Right ventricle myocardium inferior (tissue), 1 donor: ENCODE measurements at regions not wholly inside any gene's neighbourhood (a gene's known extent, or its start where the extent isn't known, plus 50 kb on each side); places are given as distances from the start of the nearest gene placed in this dataset.

Experiments used
- ATAC-seq: fragments of 200-7000 bp; cut with Tn5 transposase; one replicate; pipeline ENCODE4 v1.9.1; 2020; ENCODE audit warnings: mild to moderate bottlenecking, moderate library complexity
- DNase-seq: peaks from one replicate; pipeline ENCODE4 v3.0.0; 2021; ENCODE audit errors: missing footprints
- intact Hi-C: fragments of 100-400 bp; cut with DNase I; formaldehyde crosslinking; loops from one replicate; pipeline ENCODE4 v1.11.0; 2022
- donor health status: DM: no; HTN: yes; CAD: no; lungs with severe emphysema.

- ATAC-seq = no peak
Measured at GRCh38 chr15:93246266-93247242, 157.5 kb upstream of the RGMA start.

DNA sequence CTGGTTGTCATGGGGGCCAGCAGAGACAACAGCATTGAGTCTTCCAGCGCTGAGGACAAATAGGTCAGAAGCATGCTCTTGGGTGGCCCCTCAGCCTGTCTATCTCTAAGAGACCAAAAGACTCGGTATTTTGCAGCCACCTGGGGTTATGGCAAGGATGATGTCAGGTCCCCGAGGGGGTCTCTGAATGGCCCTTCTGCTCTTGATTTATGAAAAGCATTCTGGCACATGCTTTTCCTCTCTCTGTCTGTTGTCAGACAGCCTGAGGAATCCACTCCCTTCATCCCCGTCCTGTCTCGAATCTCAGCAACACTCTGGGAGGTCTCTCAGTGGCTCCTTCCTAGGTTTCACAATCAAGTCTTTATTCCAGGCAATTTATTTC is 156.6 kb upstream of the RGMA start:
- ATAC-seq (peak; percentile 41), DNase-seq (no peak)
- intact Hi-C loops = no loop called here

More at GRCh38 chr15:93246266-93247242, 157.5 kb upstream of the RGMA start:
- intact Hi-C loops = no loop called here
- no peak for DNase-seq

DNA sequence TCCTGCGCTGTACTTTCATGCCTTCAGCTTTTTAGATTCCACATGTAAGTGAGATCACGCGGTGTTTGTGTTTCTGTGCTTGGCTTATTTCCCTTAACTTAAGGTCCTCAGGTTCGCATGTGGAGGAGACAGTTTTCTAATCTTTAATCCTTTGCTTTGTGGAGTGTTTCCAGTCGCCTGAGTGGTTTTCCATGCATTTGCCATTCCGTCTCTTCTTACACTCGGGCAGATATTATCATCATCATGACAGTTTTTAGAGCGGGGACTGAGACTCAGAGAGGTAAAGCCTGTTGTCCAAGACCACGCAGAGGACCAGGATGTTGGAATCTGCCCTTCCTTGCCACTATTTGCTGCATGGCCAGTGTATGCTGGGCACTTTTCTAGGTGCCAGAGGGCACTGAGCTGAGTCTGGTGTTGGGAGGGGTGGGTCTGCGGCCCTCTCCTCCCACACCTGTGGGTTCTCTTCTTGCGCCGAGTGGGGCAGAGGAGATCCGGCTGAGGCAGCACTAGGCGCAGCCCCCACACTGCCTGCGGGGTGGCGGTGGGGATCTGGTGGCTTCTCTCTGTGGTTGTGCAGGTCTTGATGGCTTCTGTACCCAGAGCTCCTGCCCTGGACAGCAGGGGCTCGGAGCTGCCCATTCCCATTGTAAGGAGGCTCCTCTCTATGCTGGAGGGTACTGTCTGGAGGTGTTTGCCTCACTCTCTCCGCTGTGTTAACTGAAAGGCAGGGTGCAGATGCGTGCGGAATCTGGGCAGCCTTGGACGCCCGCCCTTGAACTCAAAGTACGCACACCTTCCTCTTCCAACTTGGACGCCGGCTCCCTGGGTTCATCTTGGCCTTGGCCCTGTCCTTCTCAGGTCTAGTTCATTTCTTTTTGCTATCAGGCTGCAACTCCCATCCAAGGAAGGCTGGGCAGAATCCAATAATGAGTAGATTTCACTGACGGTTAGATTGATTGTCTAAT is 156.0 kb upstream of the RGMA start:
- intact Hi-C loops = no loop called here
- DNase-seq = no peak
- no peak for ATAC-seq

GRCh38 chr15:93243573-93243972 is 154.6 kb upstream of the RGMA start:
- DNase-seq = no peak

GRCh38 chr15:93241696-93242585 is 152.9 kb upstream of the RGMA start:
- intact Hi-C loops = no loop called here
- no peak for ATAC-seq

More at GRCh38 chr15:93243573-93243972, 154.6 kb upstream of the RGMA start:
- no peak for ATAC-seq
- intact Hi-C loops = no loop called here

GRCh38 chr15:93239993-93240392 is 151.0 kb upstream of the RGMA start:
- intact Hi-C loops = no loop called here
- ATAC-seq (no peak), DNase-seq (no peak)

More at GRCh38 chr15:93241696-93242585, 152.9 kb upstream of the RGMA start:
- DNase-seq = no peak

DNA sequence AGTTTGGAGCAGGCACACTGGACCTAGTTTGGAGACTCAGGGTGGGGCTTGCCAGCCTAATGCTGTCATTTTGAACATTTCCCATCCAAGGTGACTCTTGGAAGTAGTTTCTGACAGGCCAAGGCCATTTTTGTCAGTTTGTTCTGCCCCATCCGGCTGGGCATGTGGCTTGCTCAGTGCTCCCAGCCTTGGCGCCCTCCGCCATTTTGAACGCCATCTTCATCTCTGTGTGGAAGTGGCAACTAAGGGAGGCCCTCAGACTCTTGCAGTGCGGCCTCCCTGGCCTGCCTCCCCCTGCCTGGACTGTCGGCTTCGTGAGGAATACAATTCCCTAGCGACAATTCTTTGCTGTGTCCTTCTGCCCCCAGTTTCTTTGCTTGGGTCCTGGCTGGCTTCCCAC is 150.6 kb upstream of the RGMA start:
- ATAC-seq (no peak), DNase-seq (no peak)
- intact Hi-C loops = no loop called here

DNA sequence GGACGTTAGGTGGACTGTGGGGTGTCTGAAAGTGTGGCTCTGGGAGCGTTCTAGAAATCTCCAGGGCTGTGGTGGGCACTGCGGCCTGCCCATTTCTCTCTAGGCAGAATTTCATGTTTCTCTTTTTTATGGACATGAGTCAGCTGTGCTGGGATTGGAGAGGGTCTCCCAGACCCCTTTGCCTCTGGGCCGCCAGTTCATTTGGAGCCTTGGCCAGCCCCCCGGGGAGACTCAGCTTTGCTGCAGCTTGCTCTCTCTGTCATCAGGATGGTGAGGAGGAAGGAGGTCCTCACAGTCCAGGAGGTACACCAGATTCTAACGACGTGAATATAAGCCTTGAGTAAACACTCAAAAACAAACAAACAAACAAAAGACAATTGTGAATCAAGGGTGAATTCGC is 149.6 kb upstream of the RGMA start:
- DNase-seq (no peak), ATAC-seq (no peak)
- intact Hi-C loops = no loop called here

- intact Hi-C loops = no loop called here
- DNase-seq (peak; percentile 84), ATAC-seq (peak; percentile 80)
Measured at GRCh38 chr15:93235926-93236780, 147.1 kb upstream of the RGMA start.

DNA sequence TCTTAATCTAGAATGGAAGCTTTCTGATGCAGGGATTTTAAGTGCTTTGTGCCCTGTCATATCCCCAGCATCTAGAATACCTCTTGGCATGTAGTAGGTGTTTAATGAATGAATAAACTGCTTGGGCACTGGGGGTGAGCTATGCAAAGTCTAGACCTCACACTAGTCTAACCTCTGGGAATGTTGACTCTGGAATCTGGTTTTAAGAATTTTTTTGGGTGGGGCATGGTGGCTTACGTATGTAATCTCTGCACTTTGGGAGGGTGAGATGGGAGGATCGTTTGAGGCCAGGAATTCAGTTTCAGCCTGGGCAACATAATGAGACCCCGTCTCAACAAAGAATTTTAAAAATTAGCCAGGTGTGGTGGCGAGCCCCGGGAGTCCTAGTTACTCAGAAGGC is 146.3 kb upstream of the RGMA start:
- no peak for ATAC-seq
- intact Hi-C loops = no loop called here
- DNase-seq = no peak

GRCh38 chr15:93233710-93234109 is 144.7 kb upstream of the RGMA start:
- intact Hi-C loops = no loop called here
- no peak for ATAC-seq
- no peak for DNase-seq

DNA sequence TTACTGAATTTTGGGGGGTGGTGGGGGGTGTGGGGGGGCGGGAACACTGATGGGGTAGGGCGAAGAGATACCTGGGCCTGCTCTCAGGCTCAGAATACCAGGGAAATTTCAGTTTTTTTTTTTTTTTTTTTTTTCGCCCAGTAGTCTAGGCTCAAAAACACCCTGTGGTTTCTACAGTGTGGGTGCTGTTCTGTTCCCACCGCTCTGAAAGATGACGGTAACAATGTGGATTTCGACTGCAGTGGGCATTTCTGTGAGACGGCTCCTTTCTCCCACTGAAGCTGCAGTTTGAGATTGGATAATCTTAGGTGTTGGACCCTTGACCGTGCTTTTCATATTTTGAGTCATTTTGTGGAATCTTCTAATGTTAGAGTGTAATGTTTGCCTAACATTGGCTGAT is 143.8 kb upstream of the RGMA start:
- DNase-seq = no peak
- no peak for ATAC-seq
- intact Hi-C loops = no loop called here

GRCh38 chr15:93231994-93232393 is 143.0 kb upstream of the RGMA start:
- DNase-seq (no peak), ATAC-seq (no peak)
- intact Hi-C loops = no loop called here

DNA sequence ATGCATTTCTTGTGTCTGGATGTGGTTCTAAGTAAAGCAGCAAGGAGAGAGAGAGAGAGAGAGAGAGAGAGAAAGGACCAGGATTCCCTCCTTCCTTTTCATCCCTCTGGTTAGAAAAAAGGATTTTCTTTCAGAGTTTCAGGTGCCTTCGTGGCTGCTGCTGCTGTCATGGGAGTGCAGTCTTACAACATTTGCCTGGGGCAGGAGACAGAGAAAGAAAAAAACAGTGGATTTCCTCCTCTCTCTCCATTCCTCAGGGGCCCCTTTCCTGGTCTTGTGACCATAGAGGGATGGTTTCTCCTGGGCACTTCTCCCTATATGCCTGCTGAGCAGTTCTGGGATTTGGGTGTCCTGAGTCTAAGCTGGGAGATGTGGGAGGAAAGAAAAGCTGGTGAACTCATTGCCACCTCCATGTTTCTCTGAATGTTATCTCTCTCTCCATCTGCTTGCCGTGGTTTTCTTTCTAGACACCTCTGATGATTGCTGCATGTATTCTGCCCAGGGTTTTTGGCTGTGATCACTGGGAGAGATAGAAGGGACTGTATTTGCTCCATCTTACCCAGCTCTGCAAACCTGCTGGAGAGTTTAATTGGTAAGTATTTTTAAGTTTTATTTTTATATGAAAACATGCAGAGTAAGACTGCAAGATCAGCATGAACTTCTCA is 142.4 kb upstream of the RGMA start:
- DNase-seq (no peak), ATAC-seq (no peak)
- intact Hi-C loops = no loop called here

- intact Hi-C loops = no loop called here
- DNase-seq (no peak), ATAC-seq (no peak)
Measured at GRCh38 chr15:93228546-93228945, 139.5 kb upstream of the RGMA start.

DNA sequence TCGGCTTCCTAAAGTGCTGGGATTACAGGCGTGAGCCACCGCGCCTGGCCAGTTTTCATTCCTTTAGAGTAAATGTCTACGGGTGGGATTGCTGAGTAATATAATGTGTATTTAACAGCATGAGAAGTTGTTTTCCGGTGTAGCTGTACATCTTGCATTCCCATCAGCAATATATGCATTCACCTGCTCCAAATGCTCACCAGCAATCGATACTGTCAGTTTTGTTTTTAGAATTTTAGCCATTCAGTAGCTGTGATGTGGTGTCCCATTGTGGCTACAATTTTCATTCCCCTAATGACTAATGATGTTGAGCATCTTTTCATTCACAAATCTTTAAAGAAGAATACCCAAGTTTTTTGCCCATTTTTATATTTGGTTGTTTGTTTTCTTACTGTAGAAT is 134.8 kb upstream of the RGMA start:
- intact Hi-C loops = no loop called here
- no peak for DNase-seq
- ATAC-seq = no peak

- DNase-seq (no peak), ATAC-seq (no peak)
- intact Hi-C loops = no loop called here
Measured at GRCh38 chr15:93221759-93222158, 132.7 kb upstream of the RGMA start.
